ENCODE measurements at regions not wholly inside any gene's neighbourhood (a gene's known extent, or its start where the extent isn't known, plus 50 kb on each side); places are given as distances from the start of the nearest gene placed in this dataset.

DNA sequence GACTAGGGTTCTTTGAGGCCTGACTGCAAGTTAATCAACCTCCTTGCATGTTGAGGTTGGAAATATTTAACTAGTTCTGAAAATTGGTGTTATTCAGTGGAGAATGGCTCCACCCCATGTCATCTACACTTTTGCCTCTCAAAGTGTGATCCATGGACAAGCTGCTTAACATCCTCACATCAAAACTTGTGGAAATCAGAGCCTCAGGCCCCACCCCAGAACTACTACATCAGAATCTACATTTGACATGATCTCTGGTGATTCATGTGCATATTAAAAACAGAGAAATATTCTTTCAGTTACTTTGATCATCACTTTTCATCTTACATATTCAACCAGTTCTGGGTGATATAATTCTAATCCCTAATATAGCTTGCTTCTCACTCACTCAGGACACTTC is 632.9 kb downstream of the ARL4A start:
- Histone ChIP-seq H3K36me3 (ENCODE audit: control insufficient read depth, insufficient read depth, low read length) (no peaks in the 10 kb centered on the region), H3K4me3 (ENCODE audit: low read depth, low read length) (no peak overlapping the region), H3K27me3 (ENCODE audit: control insufficient read depth, insufficient read depth, low read length) (no peaks in the 10 kb centered on the region)
- TF ChIP-seq, protein P1, sequence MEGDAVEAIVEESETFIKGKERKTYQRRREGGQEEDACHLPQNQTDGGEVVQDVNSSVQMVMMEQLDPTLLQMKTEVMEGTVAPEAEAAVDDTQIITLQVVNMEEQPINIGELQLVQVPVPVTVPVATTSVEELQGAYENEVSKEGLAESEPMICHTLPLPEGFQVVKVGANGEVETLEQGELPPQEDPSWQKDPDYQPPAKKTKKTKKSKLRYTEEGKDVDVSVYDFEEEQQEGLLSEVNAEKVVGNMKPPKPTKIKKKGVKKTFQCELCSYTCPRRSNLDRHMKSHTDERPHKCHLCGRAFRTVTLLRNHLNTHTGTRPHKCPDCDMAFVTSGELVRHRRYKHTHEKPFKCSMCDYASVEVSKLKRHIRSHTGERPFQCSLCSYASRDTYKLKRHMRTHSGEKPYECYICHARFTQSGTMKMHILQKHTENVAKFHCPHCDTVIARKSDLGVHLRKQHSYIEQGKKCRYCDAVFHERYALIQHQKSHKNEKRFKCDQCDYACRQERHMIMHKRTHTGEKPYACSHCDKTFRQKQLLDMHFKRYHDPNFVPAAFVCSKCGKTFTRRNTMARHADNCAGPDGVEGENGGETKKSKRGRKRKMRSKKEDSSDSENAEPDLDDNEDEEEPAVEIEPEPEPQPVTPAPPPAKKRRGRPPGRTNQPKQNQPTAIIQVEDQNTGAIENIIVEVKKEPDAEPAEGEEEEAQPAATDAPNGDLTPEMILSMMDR (IDR thresholded peaks at IDR 0.05; ENCODE audit: insufficient read depth, low read length, poor library complexity, severe bottlenecking): no peak
- DNase-seq (ENCODE audit: low read depth): no peak

DNA sequence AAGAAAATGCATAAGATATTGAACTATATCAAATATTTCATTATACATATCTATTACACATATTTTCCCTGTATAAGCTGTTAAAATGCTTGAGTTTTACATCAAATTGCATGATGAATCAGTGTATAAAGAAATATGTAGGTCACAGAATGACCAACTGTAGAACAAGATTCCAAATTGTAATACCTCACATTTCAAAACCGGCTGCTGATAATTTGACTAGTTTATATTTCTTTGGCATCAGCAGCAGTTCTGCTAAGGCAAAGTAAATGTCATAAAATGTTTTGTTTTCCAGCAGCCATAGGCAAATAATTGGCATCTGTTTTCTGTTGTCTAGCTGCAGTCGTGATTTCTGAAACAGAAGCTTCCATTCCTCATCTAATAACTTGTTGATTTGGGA is 633.9 kb downstream of the ARL4A start:
- no peak for DNase-seq (ENCODE audit: low read depth)
- Histone ChIP-seq H3K27me3 (ENCODE audit: control insufficient read depth, insufficient read depth, low read length) (no peaks in the 10 kb centered on the region), H3K36me3 (ENCODE audit: control insufficient read depth, insufficient read depth, low read length) (no peaks in the 10 kb centered on the region), H3K4me3 (ENCODE audit: low read depth, low read length) (no peak overlapping the region)
- TF ChIP-seq, protein P1 (IDR thresholded peaks at IDR 0.05; ENCODE audit: insufficient read depth, low read length, poor library complexity, severe bottlenecking): no peak

DNA sequence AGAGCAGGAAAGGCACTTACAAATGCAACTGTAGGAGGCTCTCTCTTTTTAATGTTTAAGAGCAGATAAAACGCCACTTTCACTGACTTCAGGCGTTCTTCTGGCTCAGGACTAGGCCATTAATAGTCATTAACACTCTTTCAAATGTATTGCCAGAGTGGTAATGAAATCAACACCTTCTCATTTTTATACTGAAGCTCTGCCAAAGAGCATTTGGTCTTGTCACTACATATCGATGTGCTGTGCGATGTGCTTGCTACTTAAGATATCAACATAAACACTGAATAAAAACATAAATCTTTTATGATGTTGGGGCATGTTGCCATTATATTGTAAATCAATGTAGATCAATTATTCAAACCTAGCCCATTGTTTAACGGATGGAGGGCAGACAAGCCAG is 634.7 kb downstream of the ARL4A start:
- no peak for DNase-seq (ENCODE audit: low read depth)
- TF ChIP-seq, protein P1 (IDR thresholded peaks at IDR 0.05; ENCODE audit: insufficient read depth, low read length, poor library complexity, severe bottlenecking): no peak
- Histone ChIP-seq H3K27me3 (ENCODE audit: control insufficient read depth, insufficient read depth, low read length) (no peaks in the 10 kb centered on the region), H3K4me3 (ENCODE audit: low read depth, low read length) (no peak overlapping the region), H3K36me3 (ENCODE audit: control insufficient read depth, insufficient read depth, low read length) (no peaks in the 10 kb centered on the region)

- TF ChIP-seq, protein P1 (IDR thresholded peaks at IDR 0.05; ENCODE audit: insufficient read depth, low read length, poor library complexity, severe bottlenecking): no peak
- no peak for DNase-seq (ENCODE audit: low read depth)
- Histone ChIP-seq H3K36me3 (ENCODE audit: control insufficient read depth, insufficient read depth, low read length) (no peaks in the 10 kb centered on the region), H3K4me3 (ENCODE audit: low read depth, low read length) (no peak overlapping the region), H3K27me3 (ENCODE audit: control insufficient read depth, insufficient read depth, low read length) (no peaks in the 10 kb centered on the region)
Measured at GRCh38 chr7:13327669-13328068, 640.2 kb downstream of the ARL4A start.

DNA sequence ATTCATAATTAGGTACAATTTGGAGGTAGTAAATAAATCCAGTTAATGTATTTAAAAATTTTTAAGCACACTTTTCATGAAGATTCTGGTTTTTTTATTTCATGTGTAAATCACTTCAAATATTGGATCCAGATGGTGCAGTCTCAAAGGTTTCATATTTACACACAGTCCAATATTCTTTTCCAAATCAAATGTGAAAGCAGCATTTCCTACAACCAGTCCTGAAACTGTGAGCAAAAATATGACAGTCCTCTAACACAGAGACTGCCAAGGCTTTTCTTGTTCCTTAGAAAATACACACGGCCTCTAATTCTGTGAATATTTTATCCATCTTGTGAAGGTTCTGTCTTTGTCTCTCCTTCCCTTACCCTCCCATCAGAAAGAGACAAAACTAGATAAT is 645.9 kb downstream of the ARL4A start:
- H3K4me3 ChIP-seq (ENCODE audit: low read depth, low read length): no peak overlapping the region
- DNase-seq (ENCODE audit: low read depth): no peak
- H3K36me3 ChIP-seq (ENCODE audit: control insufficient read depth, insufficient read depth, low read length): no peaks in the 10 kb centered on the region
- H3K27me3 ChIP-seq (ENCODE audit: control insufficient read depth, insufficient read depth, low read length): no peaks in the 10 kb centered on the region
- TF ChIP-seq, protein P1 (IDR thresholded peaks at IDR 0.05; ENCODE audit: insufficient read depth, low read length, poor library complexity, severe bottlenecking): no peak

DNA sequence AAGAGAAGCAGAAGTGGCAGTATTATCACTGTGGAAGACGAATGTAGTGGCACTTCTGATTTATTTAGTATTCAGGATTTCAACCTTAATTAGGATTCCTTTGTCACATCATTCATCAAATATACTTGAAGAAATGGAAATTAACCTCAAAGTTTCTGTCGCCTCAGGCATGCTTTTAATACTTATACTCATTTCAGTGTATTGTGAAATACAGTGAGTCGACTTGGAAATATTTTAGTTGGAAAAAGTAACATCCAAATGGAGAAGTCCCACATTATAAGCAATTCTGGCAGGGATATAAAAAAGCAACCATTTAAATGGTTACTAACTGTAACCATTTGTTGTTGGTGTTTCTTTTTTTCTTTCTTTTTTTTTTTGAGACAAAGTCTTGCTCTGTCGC is 648.8 kb downstream of the ARL4A start:
- Histone ChIP-seq H3K27me3 (ENCODE audit: control insufficient read depth, insufficient read depth, low read length) (no peaks in the 10 kb centered on the region), H3K36me3 (ENCODE audit: control insufficient read depth, insufficient read depth, low read length) (no peaks in the 10 kb centered on the region), H3K4me3 (ENCODE audit: low read depth, low read length) (no peak overlapping the region)
- DNase-seq (ENCODE audit: low read depth): peak; percentile 0
- TF ChIP-seq, protein P1 (IDR thresholded peaks at IDR 0.05; ENCODE audit: insufficient read depth, low read length, poor library complexity, severe bottlenecking): no peak
